ENCODE measurements at regions not wholly inside any gene's neighbourhood (a gene's known extent, or its start where the extent isn't known, plus 50 kb on each side); places are given as distances from the start of the nearest gene placed in this dataset.

DNA sequence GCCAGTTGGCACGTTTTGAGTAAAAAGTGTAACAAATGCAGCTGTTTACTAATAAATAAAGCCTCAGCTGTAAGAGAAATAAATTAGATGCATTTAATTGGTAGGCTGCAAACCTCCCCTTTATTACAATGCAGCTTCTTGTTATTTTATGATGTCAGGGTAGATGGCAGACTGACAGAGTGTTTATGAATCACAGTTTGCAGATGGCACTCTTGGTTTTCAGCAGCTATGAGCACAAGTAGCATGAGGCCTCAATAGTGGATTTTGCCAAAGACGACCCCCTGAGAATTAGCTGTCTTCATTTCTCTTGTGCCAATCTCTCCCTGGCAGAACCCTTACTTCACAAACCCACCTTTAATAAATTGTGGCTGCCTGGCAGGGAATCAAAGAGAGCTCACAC is 161.2 kb upstream of the C1orf87 start (continued):
- TF ChIP-seq, protein P1, sequence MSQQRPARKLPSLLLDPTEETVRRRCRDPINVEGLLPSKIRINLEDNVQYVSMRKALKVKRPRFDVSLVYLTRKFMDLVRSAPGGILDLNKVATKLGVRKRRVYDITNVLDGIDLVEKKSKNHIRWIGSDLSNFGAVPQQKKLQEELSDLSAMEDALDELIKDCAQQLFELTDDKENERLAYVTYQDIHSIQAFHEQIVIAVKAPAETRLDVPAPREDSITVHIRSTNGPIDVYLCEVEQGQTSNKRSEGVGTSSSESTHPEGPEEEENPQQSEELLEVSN (IDR thresholded peaks at IDR 0.05): no peak
- TF ChIP-seq SP1 (IDR thresholded peaks at IDR 0.05; ENCODE audit: low read depth, low read length): no peak
- TF ChIP-seq SAP30 (IDR thresholded peaks at IDR 0.05; ENCODE audit: insufficient read depth, insufficient replicate concordance, low read length): no peak
- no peak for TF ChIP-seq HDAC6 (IDR thresholded peaks at IDR 0.05; ENCODE audit: low read depth, low read length)
- no peak for TF ChIP-seq KDM1A (IDR thresholded peaks at IDR 0.05; ENCODE audit: borderline replicate concordance, low read length)
- TF ChIP-seq SIX5 (IDR thresholded peaks at IDR 0.05; ENCODE audit: low read depth, low read length): no peak
- no peak for TF ChIP-seq EGR1 (IDR thresholded peaks at IDR 0.05; ENCODE audit: borderline replicate concordance, low read depth, low read length)
- no peak for TF ChIP-seq CBX8 (IDR thresholded peaks at IDR 0.05; ENCODE audit: borderline replicate concordance, low read depth, low read length)
- TF ChIP-seq ZNF274 (IDR thresholded peaks at IDR 0.05; ENCODE audit: borderline replicate concordance, extremely low read depth, low read length): no peak
- TF ChIP-seq SUZ12 (IDR thresholded peaks at IDR 0.05; ENCODE audit: low read length): no peak
